HepG2 (cell line): ENCODE measurements at regions not wholly inside any gene's neighbourhood (a gene's known extent, or its start where the extent isn't known, plus 50 kb on each side); places are given as distances from the start of the nearest gene placed in this dataset.

Experiments
- ATAC-seq: fragments of 200-7000 bp; cut with Tn5 transposase; 3 replicates; pipeline ENCODE4 v1.9.1; 2020; ENCODE audit warnings: mild to moderate bottlenecking, moderate library complexity
- BruUV-seq: library from RNA; stranded (reverse); fragments of 400-500 nt; replicated peaks from 2 replicates; lab custom pipeline; 2021; lab: Mats Ljungman, UMichigan
- CTCF ChIA-PET: fragments of 300-600 bp; formaldehyde crosslinking; extraction: SDS; loops from one replicate; lab custom pipeline; 2021; ENCODE audit warnings: low total read pairs, inconsistent platforms, low intra/inter-chr PET ratio; lab: Yijun Ruan, JAX
- POLR2A ChIA-PET: fragments of 350-600 bp; sonication (Branson Sonifier 250); formaldehyde crosslinking; loops from one replicate; lab custom pipeline; 2020; ENCODE audit warnings: antibody characterized with exemption, inconsistent platforms; lab: Yijun Ruan, JAX
- DNase-seq: peaks from one replicate; pipeline ENCODE4 v3.0.0-alpha.2; 2015; ENCODE audit warnings: low spot score
- FAIRE-seq: peaks from 3 replicates; lab custom pipeline; 2011; peaks lifted over from hg19 to GRCh38; lab: Jason Lieb, UNC
- H2AFZ ChIP-seq: one replicate; pipeline ENCODE4 v1.6.1; 2011; ENCODE audit warnings: low read length, inconsistent platforms
- H3K27ac ChIP-seq: fragments of 300-600 bp; 3 replicates; pipeline ENCODE4 v1.8.0; 2011; ENCODE audit warnings: mixed run types, mild to moderate bottlenecking, mixed read lengths, low read length, inconsistent platforms; ENCODE audit not compliant: insufficient read depth; ENCODE audit errors: extremely low read length
- H3K27me3 ChIP-seq, 2 experiments: fragments of 200-600 bp in 1 of 2; 2 replicates in 1 of 2; 3 replicates in 1 of 2; pipeline versions ENCODE4 v1.6.0 to v1.8.0; 2011; ENCODE audit warnings: low read length in 2 of 2, mild to moderate bottlenecking in 2 of 2, moderate library complexity in 2 of 2, inconsistent platforms in 1 of 2; ENCODE audit not compliant: insufficient read depth in 2 of 2, control insufficient read depth in 1 of 2
- H3K36me3 ChIP-seq, 2 experiments: fragments of 200-600 bp in 1 of 2; replicated peaks in 1 of 2; 2 replicates in 1 of 2; 3 replicates in 1 of 2; pipeline versions ENCODE4 v1.5.1 to v1.8.0; 2011; ENCODE audit warnings: low read length in 2 of 2, inconsistent platforms in 1 of 2; ENCODE audit not compliant: insufficient read depth in 2 of 2, control insufficient read depth in 1 of 2
- H3K4me1 ChIP-seq: 2 replicates; pipeline ENCODE4 v1.5.1; 2012; ENCODE audit warnings: low read length, inconsistent platforms; ENCODE audit not compliant: insufficient read depth
- H3K4me2 ChIP-seq: 2 replicates; pipeline ENCODE4 v1.6.0; 2011; ENCODE audit warnings: low read depth, low read length, inconsistent platforms
- H3K4me3 ChIP-seq, 3 experiments: fragments of 200-600 bp in 1 of 3; sonication (generic), shearing (Covaris generic) in 1 of 3; replicated peaks in 1 of 3; 2 replicates each; pipeline ENCODE4 v1.5.1; 2011 to 2016; ENCODE audit warnings: low read length in 3 of 3, inconsistent platforms in 2 of 3, low read depth in 2 of 3, mild to moderate bottlenecking in 2 of 3, control low read depth in 1 of 3, mixed read lengths in 1 of 3; ENCODE audit not compliant: insufficient read depth in 1 of 3
- H3K79me2 ChIP-seq: one replicate; pipeline ENCODE4 v1.6.1; 2011; ENCODE audit warnings: low read length, inconsistent platforms; ENCODE audit not compliant: insufficient read depth
- H3K9ac ChIP-seq: 2 replicates; pipeline ENCODE4 v1.6.0; 2011; ENCODE audit warnings: mild to moderate bottlenecking, low read depth, low read length, inconsistent platforms; ENCODE audit not compliant: insufficient read depth
- H3K9me3 ChIP-seq: 2 replicates; pipeline ENCODE4 v1.5.1; 2012; ENCODE audit warnings: mild to moderate bottlenecking, low read length
- H4K20me1 ChIP-seq: 2 replicates; pipeline ENCODE4 v1.6.0; 2011; ENCODE audit warnings: inconsistent platforms, mild to moderate bottlenecking, low read length, moderate library complexity; ENCODE audit not compliant: insufficient read depth
- AGO2 ChIP-seq: fragments of 200-400 bp; formaldehyde crosslinking; optimal IDR thresholded peaks from 2 replicates; pipeline ENCODE3; 2017; ENCODE audit warnings: mild to moderate bottlenecking, low read depth, low read length, moderate library complexity
- CENPT ChIP-seq: sonication (generic); formaldehyde crosslinking; IDR thresholded peaks from 2 replicates; pipeline ENCODE4 v1.8.0; 2022; ENCODE audit warnings: low read depth, mild to moderate bottlenecking, moderate library complexity, missing genetic modification reagents
- HNF1B ChIP-seq: sonication (generic); formaldehyde crosslinking; IDR thresholded peaks from 2 replicates; pipeline ENCODE4 v1.5.1; 2020; ENCODE audit warnings: mild to moderate bottlenecking, moderate library complexity, missing genetic modification reagents
- NCOA1 ChIP-seq: sonication (generic); formaldehyde crosslinking; IDR thresholded peaks from 2 replicates; pipeline ENCODE4 v1.9.0; 2021; ENCODE audit warnings: missing genetic modification reagents
- PHF20 ChIP-seq: sonication (generic); formaldehyde crosslinking; IDR thresholded peaks from 2 replicates; pipeline ENCODE4 v1.5.0; 2020; ENCODE audit warnings: mild to moderate bottlenecking, missing genetic modification reagents
- RXRB ChIP-seq: IDR thresholded peaks from 2 replicates; pipeline ENCODE4 v1.6.1; 2016; ENCODE audit warnings: borderline replicate concordance, missing genetic modification reagents, missing compliant biosample characterization
- SALL1 ChIP-seq: sonication (generic); formaldehyde crosslinking; IDR thresholded peaks from 2 replicates; pipeline ENCODE4 v1.8.0; 2022; ENCODE audit warnings: mild to moderate bottlenecking, missing genetic modification reagents
- SOX13 ChIP-seq, 3 experiments: fragments of 450-650 bp in 1 of 3; sonication (generic) in 1 of 3; formaldehyde crosslinking in 1 of 3; IDR thresholded peaks in 2 of 3; conservative IDR thresholded peaks in 1 of 3; 2 replicates each; pipeline versions ENCODE4 v1.5.0 to v1.6.1; 2016 to 2020; ENCODE audit warnings: antibody characterized with exemption in 1 of 3, mild to moderate bottlenecking in 1 of 3, missing compliant biosample characterization in 1 of 3, missing genetic modification reagents in 1 of 3, moderate library complexity in 1 of 3
- SRSF4 ChIP-seq: fragments of 200-400 bp; formaldehyde crosslinking; IDR thresholded peaks from one replicate; pipeline ENCODE4 v1.6.1; 2018; ENCODE audit warnings: mild to moderate bottlenecking, low read depth, low read length, moderate library complexity; ENCODE audit not compliant: poor library complexity, severe bottlenecking
- TOPORS ChIP-seq: sonication (generic); formaldehyde crosslinking; IDR thresholded peaks from 2 replicates; pipeline ENCODE4 v1.8.0; 2023; ENCODE audit warnings: mild to moderate bottlenecking, missing genetic modification reagents
- ZMAT3 ChIP-seq: sonication (generic); formaldehyde crosslinking; conservative IDR thresholded peaks from 2 replicates; pipeline ENCODE4 v1.7.0; 2021; ENCODE audit warnings: missing genetic modification reagents
- ZNF296 ChIP-seq: sonication (generic); formaldehyde crosslinking; conservative IDR thresholded peaks from 2 replicates; pipeline ENCODE4 v1.5.0; 2020; ENCODE audit warnings: mild to moderate bottlenecking, missing genetic modification reagents
- ZNF543 ChIP-seq: sonication (generic); formaldehyde crosslinking; IDR thresholded peaks from 2 replicates; pipeline ENCODE4 v1.4.0; 2020; ENCODE audit warnings: mild to moderate bottlenecking, missing genetic modification reagents
- WGBS: methylation state at CpG from one replicate; pipeline ENCODE4 v1.1.6; 2017; ENCODE audit warnings: low lambda C conversion rate; 5-methylcytosine and 5-hydroxymethylcytosine counted together
- in situ Hi-C: cut with HindIII; loops from 2 replicates; pipeline ENCODE4 v1.10.0; 2017; ENCODE audit warnings: low pct_unique_long_range_greater_than_20kb; ENCODE audit not compliant: extremely low pct_ligation_motif_present
- intact Hi-C: fragments of 100-400 bp; cut with micrococcal nuclease; formaldehyde crosslinking; loops from one replicate; pipeline ENCODE4 v1.10.0; 2022; ENCODE audit not compliant: unreplicated experiment
- TF ChIP-seq, protein P1 (sequence below): sonication (generic); formaldehyde crosslinking; IDR thresholded peaks from 2 replicates; pipeline ENCODE4 v1.4.0; 2020; ENCODE audit warnings: missing genetic modification reagents

DNA sequence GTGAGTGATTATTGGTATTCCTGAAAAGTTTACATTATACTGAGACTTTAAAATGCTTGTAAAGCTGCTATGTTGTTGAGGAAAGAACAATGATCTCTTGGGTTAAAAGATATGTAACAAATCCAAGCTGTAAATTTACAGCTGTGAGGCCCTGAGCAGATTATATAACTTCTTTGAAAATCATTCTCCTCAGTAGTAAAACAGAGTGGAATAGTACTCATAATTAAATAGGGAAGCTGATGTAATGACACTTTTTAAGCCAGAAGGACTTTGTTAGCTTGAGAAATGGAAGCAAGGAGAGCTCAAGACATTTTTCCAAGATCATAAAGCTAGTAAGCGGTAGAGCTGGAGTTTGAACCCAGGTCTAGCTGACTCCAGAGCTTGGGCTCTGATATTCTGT lies 363.9 kb downstream of the TMEM135 start:
- no peak for TF ChIP-seq SRSF4
- no peak for TF ChIP-seq PHF20
- TF ChIP-seq ZMAT3 (CRISPR knock-in tag), result no peak
- TF ChIP-seq NCOA1, result no peak
- no peak for TF ChIP-seq HNF1B
- TF ChIP-seq ZNF543 (CRISPR knock-in tag), result no peak
- TF ChIP-seq TOPORS (CRISPR knock-in tag), result no peak
- no peak for TF ChIP-seq RXRB (CRISPR knock-in tag)
- TF ChIP-seq AGO2, result no peak
- no peak for TF ChIP-seq SALL1 (CRISPR knock-in tag)
- TF ChIP-seq, protein P1, sequence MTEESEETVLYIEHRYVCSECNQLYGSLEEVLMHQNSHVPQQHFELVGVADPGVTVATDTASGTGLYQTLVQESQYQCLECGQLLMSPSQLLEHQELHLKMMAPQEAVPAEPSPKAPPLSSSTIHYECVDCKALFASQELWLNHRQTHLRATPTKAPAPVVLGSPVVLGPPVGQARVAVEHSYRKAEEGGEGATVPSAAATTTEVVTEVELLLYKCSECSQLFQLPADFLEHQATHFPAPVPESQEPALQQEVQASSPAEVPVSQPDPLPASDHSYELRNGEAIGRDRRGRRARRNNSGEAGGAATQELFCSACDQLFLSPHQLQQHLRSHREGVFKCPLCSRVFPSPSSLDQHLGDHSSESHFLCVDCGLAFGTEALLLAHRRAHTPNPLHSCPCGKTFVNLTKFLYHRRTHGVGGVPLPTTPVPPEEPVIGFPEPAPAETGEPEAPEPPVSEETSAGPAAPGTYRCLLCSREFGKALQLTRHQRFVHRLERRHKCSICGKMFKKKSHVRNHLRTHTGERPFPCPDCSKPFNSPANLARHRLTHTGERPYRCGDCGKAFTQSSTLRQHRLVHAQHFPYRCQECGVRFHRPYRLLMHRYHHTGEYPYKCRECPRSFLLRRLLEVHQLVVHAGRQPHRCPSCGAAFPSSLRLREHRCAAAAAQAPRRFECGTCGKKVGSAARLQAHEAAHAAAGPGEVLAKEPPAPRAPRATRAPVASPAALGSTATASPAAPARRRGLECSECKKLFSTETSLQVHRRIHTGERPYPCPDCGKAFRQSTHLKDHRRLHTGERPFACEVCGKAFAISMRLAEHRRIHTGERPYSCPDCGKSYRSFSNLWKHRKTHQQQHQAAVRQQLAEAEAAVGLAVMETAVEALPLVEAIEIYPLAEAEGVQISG (CRISPR knock-in tag), result no peak
- TF ChIP-seq SOX13 (IDR thresholded peaks at IDR 0.05), result no peak
- no peak for TF ChIP-seq SOX13 (CRISPR knock-in tag; conservative IDR thresholded peaks at IDR 0.05 in 1 of 2, IDR thresholded peaks at IDR 0.05 in 1 of 2)
- no peak for TF ChIP-seq CENPT (CRISPR knock-in tag)
- no peak for TF ChIP-seq ZNF296
- TF ChIP-seq, all 625 proteins: peak for 0
- FAIRE-seq, result no peak
- no peak for ATAC-seq
- Histone ChIP-seq H3K9ac (no peak overlapping the region), H3K4me1 (no peaks in the 10 kb centered on the region; the same call in 1 of the 2 replicates), H3K4me3 (no peak overlapping the region), H3K27ac (no peak overlapping the region), H3K9me3 (no peaks in the 10 kb centered on the region), H3K36me3 (no peaks in the 10 kb centered on the region), H3K4me2 (no peak overlapping the region), H3K79me2 (no peaks in the 10 kb centered on the region), H4K20me1 (no peaks in the 10 kb centered on the region), H2AFZ (no peak overlapping the region), H3K27me3 (no peaks in the 10 kb centered on the region)
- no peak for DNase-seq
- in situ Hi-C loops (no loop called here), intact Hi-C loops (no loop called here)
- CTCF ChIA-PET, result no interaction called here
- BruUV-seq, result no TSS peak
- POLR2A ChIA-PET, result no interaction called here
- 64% methylated on average over 1 of the region's 1 CpG for WGBS
